ENCODE measurements at regions not wholly inside any gene's neighbourhood (a gene's known extent, or its start where the extent isn't known, plus 50 kb on each side); places are given as distances from the start of the nearest gene placed in this dataset.

- H3K27me3 Mint-ChIP-seq (ENCODE audit: low read depth in 3 of 3): peaks cover 0 to 2% (median 2%) of the 10 kb centered on the region in 3 donors
- H3K36me3 ChIP-seq (replicated peaks in 1 of 2; ENCODE audit: control insufficient read depth in 1 of 2, insufficient read depth in 2 of 2, low read length in 2 of 2): no peaks in the 10 kb centered on the region
- H3K4me2 ChIP-seq (replicated peaks; ENCODE audit: extremely low read depth, low read length, poor library complexity, severe bottlenecking): no peak overlapping the region
- H3K9me3 ChIP-seq (replicated peaks in 1 of 2; ENCODE audit: control insufficient read depth in 1 of 2, insufficient read depth in 1 of 2, low read length in 2 of 2): no peaks in the 10 kb centered on the region
- H3K27ac Mint-ChIP-seq: no peak overlapping the region
- H3K4me3 Mint-ChIP-seq: no peak overlapping the region
- no peaks in the 10 kb centered on the region for H4K20me1 ChIP-seq (ENCODE audit: insufficient read depth, low read length)
- no peak overlapping the region for H3K9ac ChIP-seq (ENCODE audit: insufficient read depth, low read length, poor library complexity, severe bottlenecking)
- H3K79me2 ChIP-seq (ENCODE audit: insufficient read depth, low read length): no peaks in the 10 kb centered on the region
- H3K36me3 Mint-ChIP-seq: no peaks in the 10 kb centered on the region
- H3K27me3 ChIP-seq (ENCODE audit: control insufficient read depth in 2 of 2, insufficient read depth in 2 of 2, low read length in 2 of 2): no peaks in the 10 kb centered on the region
- no peak for DNase-seq
- 90% methylated on average over 2 of the region's 5 CpGs for WGBS (ENCODE audit: insufficient coverage)
- H3K27ac ChIP-seq (ENCODE audit: low read depth in 1 of 2, low read length in 2 of 2): no peak overlapping the region
- H3K4me1 ChIP-seq (ENCODE audit: control insufficient read depth in 1 of 2, insufficient read depth in 2 of 2, low read length in 2 of 2): no peaks in the 10 kb centered on the region
- intact Hi-C loops (cut with micrococcal nuclease): no loop called here
- no peak for TF ChIP-seq CTCF (IDR thresholded peaks at IDR 0.05)
- no peaks in the 10 kb centered on the region for H3K4me1 Mint-ChIP-seq
- H2AFZ ChIP-seq (ENCODE audit: insufficient read depth, low read depth, low read length, poor library complexity, severe bottlenecking): no peak overlapping the region
- peaks cover 0 to 10% (median 0%) of the 10 kb centered on the region in 7 donors for H3K9me3 Mint-ChIP-seq
- no peak overlapping the region for H3K4me3 ChIP-seq (replicated peaks in 1 of 3; ENCODE audit: low read depth in 2 of 3, low read length in 3 of 3)
Observed at GRCh38 chr7:108627476-108628051, 57.9 kb downstream of the DNAJB9 start.

GRCh38 chr7:108628678-108629077 lies 59.0 kb downstream of the DNAJB9 start:
- H3K36me3 ChIP-seq (replicated peaks in 1 of 2; ENCODE audit: control insufficient read depth in 1 of 2, insufficient read depth in 2 of 2, low read length in 2 of 2): no peaks in the 10 kb centered on the region
- H3K9me3 ChIP-seq (replicated peaks in 1 of 2; ENCODE audit: control insufficient read depth in 1 of 2, insufficient read depth in 1 of 2, low read length in 2 of 2): no peaks in the 10 kb centered on the region
- H3K79me2 ChIP-seq (ENCODE audit: insufficient read depth, low read length): no peaks in the 10 kb centered on the region
- no peak overlapping the region for H3K27ac Mint-ChIP-seq
- no peak overlapping the region for H3K9ac ChIP-seq (ENCODE audit: insufficient read depth, low read length, poor library complexity, severe bottlenecking)
- H4K20me1 ChIP-seq (ENCODE audit: insufficient read depth, low read length): no peaks in the 10 kb centered on the region
- H3K27me3 ChIP-seq (ENCODE audit: control insufficient read depth in 2 of 2, insufficient read depth in 2 of 2, low read length in 2 of 2): no peaks in the 10 kb centered on the region
- no CpG with 5 or more reads among the region's 3 CpGs for WGBS (ENCODE audit: insufficient coverage)
- H3K27ac ChIP-seq (ENCODE audit: low read depth in 1 of 2, low read length in 2 of 2): no peak overlapping the region
- H3K4me1 Mint-ChIP-seq: no peaks in the 10 kb centered on the region
- peaks cover 0 to 2% (median 2%) of the 10 kb centered on the region in 3 donors for H3K27me3 Mint-ChIP-seq (ENCODE audit: low read depth in 3 of 3)
- H3K4me3 Mint-ChIP-seq: no peak overlapping the region
- no peak overlapping the region for H2AFZ ChIP-seq (ENCODE audit: insufficient read depth, low read depth, low read length, poor library complexity, severe bottlenecking)
- no peaks in the 10 kb centered on the region for H3K4me1 ChIP-seq (ENCODE audit: control insufficient read depth in 1 of 2, insufficient read depth in 2 of 2, low read length in 2 of 2)
- TF ChIP-seq CTCF (IDR thresholded peaks at IDR 0.05): no peak
- intact Hi-C loops (cut with micrococcal nuclease): no loop called here
- H3K4me2 ChIP-seq (replicated peaks; ENCODE audit: extremely low read depth, low read length, poor library complexity, severe bottlenecking): no peak overlapping the region
- no peaks in the 10 kb centered on the region for H3K36me3 Mint-ChIP-seq
- peaks cover 0 to 10% (median 0%) of the 10 kb centered on the region in 7 donors for H3K9me3 Mint-ChIP-seq
- H3K4me3 ChIP-seq (replicated peaks in 1 of 3; ENCODE audit: low read depth in 2 of 3, low read length in 3 of 3): no peak overlapping the region
- no peak for DNase-seq
